ENCODE measurements at regions not wholly inside any gene's neighbourhood (a gene's known extent, or its start where the extent isn't known, plus 50 kb on each side); places are given as distances from the start of the nearest gene placed in this dataset.
A peak's percentile ranks its signal among the peaks of the same experiment; 100 is the strongest.

DNA sequence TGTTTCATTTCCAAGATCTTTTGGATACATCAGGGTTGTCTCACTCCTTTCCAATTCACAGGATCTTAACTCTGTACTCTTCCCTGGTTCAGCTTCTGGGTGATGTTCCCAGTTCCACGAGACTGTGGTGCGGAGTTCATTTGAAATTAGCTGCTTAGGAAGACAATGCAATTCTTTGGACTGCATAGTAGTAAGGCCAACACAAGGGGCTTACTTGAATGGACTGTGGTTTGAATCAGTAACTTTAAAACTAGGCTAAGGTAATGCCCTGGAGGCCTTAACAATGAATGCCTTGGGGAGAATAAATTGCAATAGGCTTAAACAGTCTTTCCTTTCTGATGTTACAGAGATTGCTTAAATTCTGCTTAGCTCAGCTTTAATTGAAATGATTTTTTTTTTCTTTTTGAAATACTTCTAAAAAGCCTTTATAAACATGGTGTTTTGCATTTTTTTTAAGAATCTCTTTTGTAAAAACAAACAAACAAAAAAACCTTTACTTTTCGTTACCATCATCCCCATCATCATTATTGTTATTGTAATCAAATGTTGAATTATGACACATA lies 133.8 kb upstream of the MEF2C start:
- no peak for ATAC-seq
- intact Hi-C loops (cut with DNase I) = no loop called here
- DNase-seq = no peak
- Histone ChIP-seq H3K4me3 (no peak overlapping the region), H3K4me1 (no peaks in the 10 kb centered on the region), H3K27ac (no peak overlapping the region), H3K36me3 (no peaks in the 10 kb centered on the region), H3K27me3 (no peaks in the 10 kb centered on the region), H3K9me3 (no peaks in the 10 kb centered on the region)
- 76% methylated on average over 3 of the region's 3 CpGs for WGBS (ENCODE audit: insufficient coverage, low coverage, low lambda C conversion rate, missing lambda C conversion rate)
- TF ChIP-seq, protein P1, sequence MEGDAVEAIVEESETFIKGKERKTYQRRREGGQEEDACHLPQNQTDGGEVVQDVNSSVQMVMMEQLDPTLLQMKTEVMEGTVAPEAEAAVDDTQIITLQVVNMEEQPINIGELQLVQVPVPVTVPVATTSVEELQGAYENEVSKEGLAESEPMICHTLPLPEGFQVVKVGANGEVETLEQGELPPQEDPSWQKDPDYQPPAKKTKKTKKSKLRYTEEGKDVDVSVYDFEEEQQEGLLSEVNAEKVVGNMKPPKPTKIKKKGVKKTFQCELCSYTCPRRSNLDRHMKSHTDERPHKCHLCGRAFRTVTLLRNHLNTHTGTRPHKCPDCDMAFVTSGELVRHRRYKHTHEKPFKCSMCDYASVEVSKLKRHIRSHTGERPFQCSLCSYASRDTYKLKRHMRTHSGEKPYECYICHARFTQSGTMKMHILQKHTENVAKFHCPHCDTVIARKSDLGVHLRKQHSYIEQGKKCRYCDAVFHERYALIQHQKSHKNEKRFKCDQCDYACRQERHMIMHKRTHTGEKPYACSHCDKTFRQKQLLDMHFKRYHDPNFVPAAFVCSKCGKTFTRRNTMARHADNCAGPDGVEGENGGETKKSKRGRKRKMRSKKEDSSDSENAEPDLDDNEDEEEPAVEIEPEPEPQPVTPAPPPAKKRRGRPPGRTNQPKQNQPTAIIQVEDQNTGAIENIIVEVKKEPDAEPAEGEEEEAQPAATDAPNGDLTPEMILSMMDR (IDR thresholded peaks at IDR 0.05) = no peak
- no peak for TF ChIP-seq POLR2A (IDR thresholded peaks at IDR 0.05)

DNA sequence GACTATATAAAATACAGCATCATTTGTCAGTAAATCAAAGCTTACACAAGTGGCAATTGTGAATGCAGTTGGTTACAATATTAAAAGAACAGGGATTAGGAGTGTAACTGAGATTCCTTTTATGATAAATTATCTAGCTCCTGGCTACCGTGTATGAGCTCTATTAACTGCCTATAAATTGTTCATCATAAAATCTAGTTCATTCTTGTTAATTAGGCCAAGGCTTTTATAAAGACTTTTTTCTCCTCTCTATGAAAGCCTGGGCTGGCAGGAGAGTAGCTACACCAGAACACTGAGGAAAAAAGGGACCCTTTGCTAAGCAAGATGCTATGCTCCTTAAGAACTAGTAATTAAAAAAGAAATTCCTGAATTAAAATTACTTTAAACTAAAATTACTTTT lies 132.4 kb upstream of the MEF2C start:
- Histone ChIP-seq H3K4me3 (no peak overlapping the region), H3K27me3 (no peaks in the 10 kb centered on the region), H3K27ac (no peak overlapping the region), H3K36me3 (no peaks in the 10 kb centered on the region), H3K9me3 (no peaks in the 10 kb centered on the region), H3K4me1 (no peaks in the 10 kb centered on the region)
- DNase-seq (no peak), ATAC-seq (no peak)
- intact Hi-C loops (cut with DNase I) = no loop called here
- WGBS (ENCODE audit: insufficient coverage, low coverage, low lambda C conversion rate, missing lambda C conversion rate) = 81% methylated on average over 1 of the region's 1 CpG
- TF ChIP-seq, protein P1 (IDR thresholded peaks at IDR 0.05) = no peak
- TF ChIP-seq POLR2A (IDR thresholded peaks at IDR 0.05) = no peak

DNA sequence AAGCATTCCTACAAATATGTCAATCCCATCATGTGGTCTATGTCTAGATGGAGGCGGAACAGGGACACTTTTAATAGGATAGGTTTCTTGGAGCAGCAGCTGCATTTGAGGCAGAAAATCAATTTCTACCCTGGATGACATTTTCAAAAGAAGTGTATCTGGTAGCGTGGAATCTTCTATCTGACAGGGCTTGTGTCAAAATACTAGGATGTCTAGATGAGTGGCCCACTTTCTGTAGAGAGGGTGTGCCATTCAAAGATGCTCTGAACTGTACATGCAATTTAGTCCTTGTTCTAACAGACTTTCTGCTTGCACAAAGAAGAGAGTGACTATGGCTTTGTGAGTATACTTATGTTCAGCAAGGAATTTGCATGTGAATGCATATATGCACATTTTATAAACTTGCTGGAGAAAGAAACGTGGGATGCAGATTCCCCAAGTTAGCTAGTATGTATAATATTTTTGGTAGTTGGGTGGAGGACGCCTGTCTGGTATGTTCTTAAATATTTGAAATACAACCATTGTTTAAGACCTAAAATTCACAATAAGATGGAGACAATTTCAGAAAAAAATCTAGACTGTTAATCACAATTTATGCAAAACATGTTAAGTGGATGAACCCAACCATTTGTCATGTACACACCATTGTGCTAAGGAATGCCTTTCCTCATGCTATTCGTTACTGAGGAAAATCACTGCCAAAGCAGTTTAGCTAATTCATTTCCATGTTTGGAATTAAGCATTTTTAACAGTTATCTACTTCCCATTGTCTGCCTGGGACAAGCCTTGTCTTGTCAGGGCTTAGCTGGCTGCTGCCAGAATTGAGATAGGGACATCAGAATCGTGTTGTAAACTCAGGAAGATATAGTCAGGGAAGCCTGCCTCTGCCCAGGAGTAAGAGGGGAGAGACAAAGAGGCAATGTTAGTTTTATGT lies 129.1 kb upstream of the MEF2C start:
- ATAC-seq (peak in 2 of 4 donors; percentile 32 to 37), DNase-seq (no peak)
- Histone ChIP-seq H3K4me1 (no peaks in the 10 kb centered on the region), H3K27ac (no peak overlapping the region), H3K9me3 (no peaks in the 10 kb centered on the region), H3K36me3 (no peaks in the 10 kb centered on the region), H3K4me3 (no peak overlapping the region), H3K27me3 (no peaks in the 10 kb centered on the region)
- TF ChIP-seq POLR2A (IDR thresholded peaks at IDR 0.05) = no peak
- TF ChIP-seq, protein P1 (IDR thresholded peaks at IDR 0.05) = no peak
- 46% methylated on average over 6 of the region's 6 CpGs for WGBS (ENCODE audit: insufficient coverage, low coverage, low lambda C conversion rate, missing lambda C conversion rate)
- intact Hi-C loops (cut with DNase I) = no loop called here

DNA sequence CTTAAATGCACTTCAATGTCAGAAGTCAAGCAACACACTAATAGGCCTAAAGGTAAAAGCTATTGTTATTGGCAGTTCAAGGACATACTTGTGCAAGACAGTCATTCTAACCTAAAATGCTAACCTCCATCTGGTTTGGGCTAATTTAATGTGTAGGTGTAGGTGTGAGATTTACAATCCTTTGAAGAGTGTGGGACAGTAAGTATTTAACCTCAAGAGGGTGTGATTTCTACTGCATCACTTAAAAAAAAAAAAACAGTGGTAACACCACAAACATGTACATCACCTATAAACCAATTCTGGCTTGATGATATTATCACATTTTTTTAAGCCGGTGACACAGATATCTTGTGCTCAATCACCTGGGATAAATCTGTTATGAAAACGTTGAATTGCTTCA lies 127.5 kb upstream of the MEF2C start:
- no peak for ATAC-seq
- TF ChIP-seq, protein P1 (IDR thresholded peaks at IDR 0.05) = no peak
- no peak for TF ChIP-seq POLR2A (IDR thresholded peaks at IDR 0.05)
- whole genome bisulfite sequencing (ENCODE audit: insufficient coverage, low coverage, low lambda C conversion rate, missing lambda C conversion rate) = 44% methylated on average over 2 of the region's 2 CpGs

More for the DNA sequence above, 127.5 kb upstream of the MEF2C start:
- no peak for DNase-seq
- no peaks in the 10 kb centered on the region for H3K9me3 ChIP-seq
- H3K27me3 ChIP-seq = no peaks in the 10 kb centered on the region
- H3K4me1 ChIP-seq = no peaks in the 10 kb centered on the region
- no peak overlapping the region for H3K4me3 ChIP-seq
- H3K27ac ChIP-seq = no peak overlapping the region
- intact Hi-C loops (cut with DNase I) = no loop called here
- H3K36me3 ChIP-seq = no peaks in the 10 kb centered on the region
